ENCODE measurements at regions not wholly inside any gene's neighbourhood (a gene's known extent, or its start where the extent isn't known, plus 50 kb on each side); places are given as distances from the start of the nearest gene placed in this dataset.
"Not testable (repeated sequence)": the region's sequence is repeated elsewhere in the genome, so short reads cannot be mapped to it uniquely, and the experiment has no call there.

- no peaks in the 10 kb centered on the region for H3K36me3 ChIP-seq (ENCODE audit: control insufficient read depth, insufficient read depth, low read length)
- WGBS, 2 experiments (ENCODE audit: insufficient coverage in 2 of 2): 100% methylated on average over 1 to 2 of the region's 2 CpGs
- peaks cover 2% of the 10 kb centered on the region for H3K9me3 ChIP-seq (ENCODE audit: control insufficient read depth, low read length)
- no peak overlapping the region for H3K27ac ChIP-seq (ENCODE audit: low read depth, low read length, severe bottlenecking)
- H3K4me3 ChIP-seq (ENCODE audit: extremely low read depth, insufficient read depth, low read length, poor library complexity, severe bottlenecking): no peak overlapping the region
- H3K4me1 ChIP-seq (ENCODE audit: control insufficient read depth, insufficient read depth, low read length, poor library complexity, severe bottlenecking): no peaks in the 10 kb centered on the region
Measured at GRCh38 chr10:8665322-8665721, 610.8 kb downstream of the GATA3 start.

DNA sequence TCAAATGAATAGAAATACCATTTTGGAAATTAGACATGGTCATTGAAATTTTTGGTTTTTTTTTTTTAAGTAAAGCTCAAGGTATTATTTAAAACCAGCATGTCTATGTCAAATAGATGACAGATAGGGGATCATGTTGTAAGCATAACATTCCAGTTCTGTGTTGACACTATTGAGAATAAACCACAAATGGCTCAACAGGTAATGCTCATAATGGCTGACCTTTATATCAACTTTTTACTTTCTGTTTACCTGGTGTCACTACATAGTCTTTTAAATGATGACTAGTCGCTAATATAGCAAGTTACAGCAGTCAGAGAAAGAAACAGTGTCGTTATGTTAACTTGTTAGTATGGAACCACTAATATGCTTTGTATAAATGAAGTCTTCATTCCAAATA lies 616.0 kb downstream of the GATA3 start:
- Histone ChIP-seq H3K27ac (ENCODE audit: low read depth, low read length, severe bottlenecking) (no peak overlapping the region), H3K36me3 (ENCODE audit: control insufficient read depth, insufficient read depth, low read length) (no peaks in the 10 kb centered on the region), H3K9me3 (ENCODE audit: control insufficient read depth, low read length) (peaks cover 2% of the 10 kb centered on the region), H3K4me3 (ENCODE audit: extremely low read depth, insufficient read depth, low read length, poor library complexity, severe bottlenecking) (no peak overlapping the region), H3K4me1 (ENCODE audit: control insufficient read depth, insufficient read depth, low read length, poor library complexity, severe bottlenecking) (no peaks in the 10 kb centered on the region)
- WGBS, 2 experiments (ENCODE audit: insufficient coverage in 2 of 2): no CpG with 5 or more reads among the region's 2 CpGs

DNA sequence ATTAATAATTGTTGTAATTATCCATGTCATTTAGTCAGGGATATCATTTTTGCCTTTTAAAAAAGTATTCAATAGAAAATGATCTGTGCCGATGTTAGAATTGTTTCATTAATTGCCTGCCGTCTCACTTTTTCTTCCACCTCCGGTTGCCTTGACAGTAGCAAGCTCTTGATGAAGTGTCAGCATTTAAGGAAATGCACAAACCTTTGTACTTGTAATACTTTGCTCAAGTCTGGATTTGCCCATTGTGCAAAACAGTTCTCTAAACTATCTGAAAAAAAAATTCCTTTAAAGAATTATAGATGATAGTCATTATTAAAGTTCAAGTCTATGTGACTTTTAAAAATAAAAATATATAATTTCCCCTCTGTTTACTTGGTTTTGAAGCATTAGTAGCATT lies 619.7 kb downstream of the GATA3 start:
- WGBS, 2 experiments (ENCODE audit: insufficient coverage in 2 of 2): 100% methylated on average over 2 of the region's 3 CpGs; no CpG with 5 or more reads in 1 of the 2 experiments
- Histone ChIP-seq H3K4me1 (ENCODE audit: control insufficient read depth, insufficient read depth, low read length, poor library complexity, severe bottlenecking) (no peaks in the 10 kb centered on the region), H3K36me3 (ENCODE audit: control insufficient read depth, insufficient read depth, low read length) (no peaks in the 10 kb centered on the region), H3K4me3 (ENCODE audit: extremely low read depth, insufficient read depth, low read length, poor library complexity, severe bottlenecking) (no peak overlapping the region), H3K27ac (ENCODE audit: low read depth, low read length, severe bottlenecking) (no peak overlapping the region), H3K9me3 (ENCODE audit: control insufficient read depth, low read length) (no peaks in the 10 kb centered on the region)

DNA sequence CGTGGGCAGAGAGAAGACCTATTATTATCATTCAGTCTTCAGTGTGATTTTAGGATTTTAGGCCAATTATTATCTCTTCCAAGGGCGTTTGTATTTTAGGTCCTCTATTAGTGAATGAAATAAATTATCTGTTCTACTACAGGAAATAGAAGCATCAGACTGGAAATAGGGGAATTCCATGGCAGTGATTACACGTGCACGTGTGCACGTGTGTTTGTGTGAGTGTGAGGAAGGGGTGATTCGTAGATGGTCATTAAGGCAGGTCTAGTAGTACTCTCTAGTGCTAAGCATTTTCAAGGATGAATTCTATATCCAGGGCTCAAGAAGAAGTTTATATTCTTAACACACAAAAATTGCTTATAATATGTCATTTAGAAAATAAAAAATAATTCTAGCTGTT lies 623.2 kb downstream of the GATA3 start:
- Histone ChIP-seq H3K4me3 (ENCODE audit: extremely low read depth, insufficient read depth, low read length, poor library complexity, severe bottlenecking) (no peak overlapping the region), H3K9me3 (ENCODE audit: control insufficient read depth, low read length) (no peaks in the 10 kb centered on the region), H3K27ac (ENCODE audit: low read depth, low read length, severe bottlenecking) (no peak overlapping the region), H3K36me3 (ENCODE audit: control insufficient read depth, insufficient read depth, low read length) (no peaks in the 10 kb centered on the region), H3K4me1 (ENCODE audit: control insufficient read depth, insufficient read depth, low read length, poor library complexity, severe bottlenecking) (no peaks in the 10 kb centered on the region)
- 80 to 100% methylated on average over 1 of the region's 6 CpGs for WGBS, 2 experiments (ENCODE audit: insufficient coverage in 2 of 2)

- H3K4me1 ChIP-seq (ENCODE audit: control insufficient read depth, insufficient read depth, low read length, poor library complexity, severe bottlenecking); H3K36me3 ChIP-seq (ENCODE audit: control insufficient read depth, insufficient read depth, low read length); H3K9me3 ChIP-seq (ENCODE audit: control insufficient read depth, low read length); H3K27ac ChIP-seq (ENCODE audit: low read depth, low read length, severe bottlenecking); H3K4me3 ChIP-seq (ENCODE audit: extremely low read depth, insufficient read depth, low read length, poor library complexity, severe bottlenecking): not testable (repeated sequence)
- WGBS, 2 experiments (ENCODE audit: insufficient coverage in 2 of 2): 83 to 90% methylated on average over 1 to 2 of the region's 3 CpGs
Measured at GRCh38 chr10:8684916-8685315, 630.4 kb downstream of the GATA3 start.

DNA sequence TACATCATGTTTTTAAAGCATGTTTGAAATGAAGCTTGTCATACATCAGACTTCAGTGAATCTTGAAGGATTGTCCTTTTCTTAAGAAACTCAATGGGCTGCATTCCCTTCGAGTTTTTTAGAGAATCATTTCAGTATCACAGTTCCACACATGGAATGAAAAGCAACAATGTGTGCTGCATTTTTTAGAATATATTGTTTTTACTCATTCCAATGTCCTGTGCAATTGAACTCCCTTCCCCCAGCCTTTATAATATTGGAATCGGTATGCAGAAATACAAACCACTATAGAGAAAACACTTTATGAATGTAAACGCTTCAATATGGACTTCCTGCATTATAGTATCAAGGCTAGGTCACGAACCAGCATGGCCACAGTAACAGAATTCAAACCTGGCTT lies 634.4 kb downstream of the GATA3 start:
- no peak overlapping the region for H3K4me3 ChIP-seq (ENCODE audit: extremely low read depth, insufficient read depth, low read length, poor library complexity, severe bottlenecking)
- no peak overlapping the region for H3K27ac ChIP-seq (ENCODE audit: low read depth, low read length, severe bottlenecking)
- 80 to 96% methylated on average over 1 to 3 of the region's 4 CpGs for WGBS, 2 experiments (ENCODE audit: insufficient coverage in 2 of 2)
- H3K9me3 ChIP-seq (ENCODE audit: control insufficient read depth, low read length): peaks cover 3% of the 10 kb centered on the region
- H3K36me3 ChIP-seq (ENCODE audit: control insufficient read depth, insufficient read depth, low read length): no peaks in the 10 kb centered on the region
- H3K4me1 ChIP-seq (ENCODE audit: control insufficient read depth, insufficient read depth, low read length, poor library complexity, severe bottlenecking): no peaks in the 10 kb centered on the region

GRCh38 chr10:8691498-8692017 lies 637.1 kb downstream of the GATA3 start:
- Histone ChIP-seq H3K27ac (ENCODE audit: low read depth, low read length, severe bottlenecking) (no peak overlapping the region), H3K4me1 (ENCODE audit: control insufficient read depth, insufficient read depth, low read length, poor library complexity, severe bottlenecking) (no peaks in the 10 kb centered on the region), H3K36me3 (ENCODE audit: control insufficient read depth, insufficient read depth, low read length) (no peaks in the 10 kb centered on the region), H3K4me3 (ENCODE audit: extremely low read depth, insufficient read depth, low read length, poor library complexity, severe bottlenecking) (no peak overlapping the region), H3K9me3 (ENCODE audit: control insufficient read depth, low read length) (no peaks in the 10 kb centered on the region)
- WGBS, 2 experiments (ENCODE audit: insufficient coverage in 2 of 2): 66 to 71% methylated on average over 2 to 3 of the region's 5 CpGs

DNA sequence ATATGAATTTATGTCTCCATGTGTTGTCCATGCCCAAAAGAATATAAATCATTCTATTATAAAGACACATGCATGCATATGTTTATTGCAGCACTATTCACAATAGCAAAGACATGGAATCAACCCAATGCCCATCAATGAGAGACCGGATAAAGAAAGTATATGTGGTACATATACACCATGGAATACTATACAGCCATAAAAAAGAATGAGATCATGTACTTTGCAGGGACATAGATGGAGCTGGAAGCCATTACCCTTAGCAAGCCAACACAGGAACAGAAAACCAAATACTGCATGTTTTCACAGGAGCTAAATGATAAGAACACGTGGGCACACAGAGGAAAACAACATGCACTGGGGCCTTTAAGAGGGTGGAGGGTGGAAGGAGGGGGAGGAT lies 639.1 kb downstream of the GATA3 start:
- H3K4me1 ChIP-seq (ENCODE audit: control insufficient read depth, insufficient read depth, low read length, poor library complexity, severe bottlenecking); H3K36me3 ChIP-seq (ENCODE audit: control insufficient read depth, insufficient read depth, low read length); H3K9me3 ChIP-seq (ENCODE audit: control insufficient read depth, low read length); H3K27ac ChIP-seq (ENCODE audit: low read depth, low read length, severe bottlenecking); H3K4me3 ChIP-seq (ENCODE audit: extremely low read depth, insufficient read depth, low read length, poor library complexity, severe bottlenecking): not testable (repeated sequence)
- no CpG with 5 or more reads among the region's 2 CpGs for WGBS, 2 experiments (ENCODE audit: insufficient coverage in 2 of 2)

GRCh38 chr10:8696746-8697145 lies 642.3 kb downstream of the GATA3 start:
- Histone ChIP-seq H3K27ac (ENCODE audit: low read depth, low read length, severe bottlenecking) (no peak overlapping the region), H3K4me3 (ENCODE audit: extremely low read depth, insufficient read depth, low read length, poor library complexity, severe bottlenecking) (no peak overlapping the region), H3K9me3 (ENCODE audit: control insufficient read depth, low read length) (no peaks in the 10 kb centered on the region), H3K4me1 (ENCODE audit: control insufficient read depth, insufficient read depth, low read length, poor library complexity, severe bottlenecking) (peaks cover under 1% of the 10 kb centered on the region), H3K36me3 (ENCODE audit: control insufficient read depth, insufficient read depth, low read length) (no peaks in the 10 kb centered on the region)
- 88 to 97% methylated on average over 4 to 5 of the region's 6 CpGs for WGBS, 2 experiments (ENCODE audit: insufficient coverage in 2 of 2)

GRCh38 chr10:8700689-8701088 lies 646.2 kb downstream of the GATA3 start:
- no peaks in the 10 kb centered on the region for H3K9me3 ChIP-seq (ENCODE audit: control insufficient read depth, low read length)
- no peak overlapping the region for H3K27ac ChIP-seq (ENCODE audit: low read depth, low read length, severe bottlenecking)
- no peak overlapping the region for H3K4me3 ChIP-seq (ENCODE audit: extremely low read depth, insufficient read depth, low read length, poor library complexity, severe bottlenecking)
- H3K36me3 ChIP-seq (ENCODE audit: control insufficient read depth, insufficient read depth, low read length): no peaks in the 10 kb centered on the region
- peaks cover 3% of the 10 kb centered on the region for H3K4me1 ChIP-seq (ENCODE audit: control insufficient read depth, insufficient read depth, low read length, poor library complexity, severe bottlenecking)

DNA sequence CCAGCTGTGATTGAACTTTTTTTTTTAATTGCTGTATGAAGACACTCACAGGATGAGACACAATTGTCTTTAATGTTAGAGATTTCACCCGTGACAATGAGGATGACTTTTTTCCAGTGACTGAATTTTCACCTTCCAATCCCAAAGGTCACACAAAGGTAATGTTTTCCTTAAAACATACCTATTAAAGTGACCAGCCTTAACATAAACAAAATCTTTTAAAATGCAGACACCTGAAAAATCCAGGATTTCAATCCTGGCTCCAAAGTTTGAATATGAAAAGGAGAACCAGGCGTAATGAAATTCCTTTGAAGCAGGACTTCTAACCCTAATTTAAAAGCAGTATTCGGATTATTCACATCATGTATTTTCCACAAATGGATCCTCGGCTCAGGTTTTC lies 647.7 kb downstream of the GATA3 start:
- H3K27ac ChIP-seq (ENCODE audit: low read depth, low read length, severe bottlenecking): peak overlapping the region; percentile 84
- H3K4me3 ChIP-seq (ENCODE audit: extremely low read depth, insufficient read depth, low read length, poor library complexity, severe bottlenecking): no peak overlapping the region
- WGBS, 2 experiments (ENCODE audit: insufficient coverage in 2 of 2): 75% methylated on average over 1 of the region's 4 CpGs; no CpG with 5 or more reads in 1 of the 2 experiments
- no peaks in the 10 kb centered on the region for H3K36me3 ChIP-seq (ENCODE audit: control insufficient read depth, insufficient read depth, low read length)
- H3K4me1 ChIP-seq (ENCODE audit: control insufficient read depth, insufficient read depth, low read length, poor library complexity, severe bottlenecking): peaks cover 3% of the 10 kb centered on the region
- H3K9me3 ChIP-seq (ENCODE audit: control insufficient read depth, low read length): no peaks in the 10 kb centered on the region
